Neural progenitor cell (in vitro differentiated cells): ENCODE measurements at regions not wholly inside any gene's neighbourhood (a gene's known extent, or its start where the extent isn't known, plus 50 kb on each side); places are given as distances from the start of the nearest gene placed in this dataset.

Experiments used
- EZH2 ChIP-seq: fragments of 200-600 bp; sonication (generic); IDR thresholded peaks from 2 replicates; pipeline ENCODE4 v1.6.1; 2017; ENCODE audit warnings: antibody characterized with exemption, mild to moderate bottlenecking, moderate library complexity
- EZH2phosphoT487 ChIP-seq: fragments of 200-600 bp; sonication (generic); IDR thresholded peaks from 2 replicates; pipeline ENCODE4 v1.6.1; 2017; ENCODE audit warnings: antibody characterized with exemption
- TF ChIP-seq, protein P1 (sequence below): fragments of 200-600 bp; sonication (generic); IDR thresholded peaks from 2 replicates; pipeline ENCODE4 v1.5.1; 2017; ENCODE audit warnings: antibody characterized with exemption, mild to moderate bottlenecking

DNA sequence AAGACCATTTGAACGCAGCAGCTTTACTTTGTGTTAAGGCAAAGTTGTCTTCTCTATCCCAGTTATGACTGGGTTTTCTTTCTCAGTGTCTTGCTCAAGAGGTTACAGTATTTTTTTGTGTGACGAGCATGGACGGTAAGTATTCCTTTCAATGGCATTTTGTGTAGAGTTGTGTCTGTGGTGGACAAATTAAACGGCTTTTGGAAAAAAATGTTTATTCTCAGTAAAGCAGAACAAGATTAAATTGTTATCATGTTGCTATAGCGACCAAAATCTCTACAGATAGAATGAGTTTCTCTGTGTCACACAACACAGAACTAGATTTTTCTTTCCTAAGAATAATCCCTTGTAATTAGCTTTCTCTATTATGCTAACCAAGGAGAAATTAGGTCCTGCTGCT, 417.1 kb downstream of the AEBP2 start:
- no peak for TF ChIP-seq EZH2
- TF ChIP-seq, protein P1, sequence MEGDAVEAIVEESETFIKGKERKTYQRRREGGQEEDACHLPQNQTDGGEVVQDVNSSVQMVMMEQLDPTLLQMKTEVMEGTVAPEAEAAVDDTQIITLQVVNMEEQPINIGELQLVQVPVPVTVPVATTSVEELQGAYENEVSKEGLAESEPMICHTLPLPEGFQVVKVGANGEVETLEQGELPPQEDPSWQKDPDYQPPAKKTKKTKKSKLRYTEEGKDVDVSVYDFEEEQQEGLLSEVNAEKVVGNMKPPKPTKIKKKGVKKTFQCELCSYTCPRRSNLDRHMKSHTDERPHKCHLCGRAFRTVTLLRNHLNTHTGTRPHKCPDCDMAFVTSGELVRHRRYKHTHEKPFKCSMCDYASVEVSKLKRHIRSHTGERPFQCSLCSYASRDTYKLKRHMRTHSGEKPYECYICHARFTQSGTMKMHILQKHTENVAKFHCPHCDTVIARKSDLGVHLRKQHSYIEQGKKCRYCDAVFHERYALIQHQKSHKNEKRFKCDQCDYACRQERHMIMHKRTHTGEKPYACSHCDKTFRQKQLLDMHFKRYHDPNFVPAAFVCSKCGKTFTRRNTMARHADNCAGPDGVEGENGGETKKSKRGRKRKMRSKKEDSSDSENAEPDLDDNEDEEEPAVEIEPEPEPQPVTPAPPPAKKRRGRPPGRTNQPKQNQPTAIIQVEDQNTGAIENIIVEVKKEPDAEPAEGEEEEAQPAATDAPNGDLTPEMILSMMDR: no peak
- no peak for TF ChIP-seq EZH2phosphoT487
